Activated CD4-positive, alpha-beta T cell treated with anti-CD3 and anti-CD28 coated beads, Interleukin-2, amount 50 U/mL, for 1 hour (primary cell): ENCODE measurements at regions not wholly inside any gene's neighbourhood (a gene's known extent, or its start where the extent isn't known, plus 50 kb on each side); places are given as distances from the start of the nearest gene placed in this dataset.

Experiments used
- DNase-seq: peaks from one replicate; pipeline ENCODE4 v3.0.0-alpha.2; 2020

- DNase-seq, result no peak
Observed at GRCh38 chr7:155203059-155203881, 94.4 kb upstream of the INSIG1 start.

- DNase-seq, result no peak
Observed at GRCh38 chr7:155203882-155204691, 93.6 kb upstream of the INSIG1 start.

- no peak for DNase-seq
Observed at GRCh38 chr7:155204744-155205367, 92.8 kb upstream of the INSIG1 start.

- peak; percentile 81 for DNase-seq
Observed at GRCh38 chr7:155205368-155206317, 92.0 kb upstream of the INSIG1 start.

- DNase-seq, result peak; percentile 59
Observed at GRCh38 chr7:155206318-155207020, 91.2 kb upstream of the INSIG1 start.

GRCh38 chr7:155207326-155208002 is 90.2 kb upstream of the INSIG1 start:
- DNase-seq, result no peak

- no peak for DNase-seq
Observed at GRCh38 chr7:155208681-155209477, 88.8 kb upstream of the INSIG1 start.

GRCh38 chr7:155209478-155210319 is 88.0 kb upstream of the INSIG1 start:
- no peak for DNase-seq

GRCh38 chr7:155210356-155210755 is 87.3 kb upstream of the INSIG1 start:
- DNase-seq, result no peak

GRCh38 chr7:155211173-155211572 is 86.5 kb upstream of the INSIG1 start:
- no peak for DNase-seq

GRCh38 chr7:155211761-155212160 is 85.9 kb upstream of the INSIG1 start:
- no peak for DNase-seq

- no peak for DNase-seq
Observed at GRCh38 chr7:155212301-155213015, 85.2 kb upstream of the INSIG1 start.

GRCh38 chr7:155213385-155213784 is 84.3 kb upstream of the INSIG1 start:
- DNase-seq, result no peak

- DNase-seq, result no peak
Observed at GRCh38 chr7:155213955-155214740, 83.5 kb upstream of the INSIG1 start.

GRCh38 chr7:155215576-155216325 is 81.9 kb upstream of the INSIG1 start:
- DNase-seq, result no peak

- no peak for DNase-seq
Observed at GRCh38 chr7:155216475-155217272, 81.0 kb upstream of the INSIG1 start.
